HG02973 (cell line): ENCODE measurements at regions not wholly inside any gene's neighbourhood (a gene's known extent, or its start where the extent isn't known, plus 50 kb on each side); places are given as distances from the start of the nearest gene placed in this dataset.
"Not testable (repeated sequence)": the region's sequence is repeated elsewhere in the genome, so short reads cannot be mapped to it uniquely, and the experiment has no call there.

Experiments
- ATAC-seq: cut with Tn5 transposase; IDR thresholded peaks from one replicate; pipeline ENCODE4 v1.9.1; 2021; ENCODE audit warnings: moderate library complexity; ENCODE audit not compliant: unreplicated experiment

DNA sequence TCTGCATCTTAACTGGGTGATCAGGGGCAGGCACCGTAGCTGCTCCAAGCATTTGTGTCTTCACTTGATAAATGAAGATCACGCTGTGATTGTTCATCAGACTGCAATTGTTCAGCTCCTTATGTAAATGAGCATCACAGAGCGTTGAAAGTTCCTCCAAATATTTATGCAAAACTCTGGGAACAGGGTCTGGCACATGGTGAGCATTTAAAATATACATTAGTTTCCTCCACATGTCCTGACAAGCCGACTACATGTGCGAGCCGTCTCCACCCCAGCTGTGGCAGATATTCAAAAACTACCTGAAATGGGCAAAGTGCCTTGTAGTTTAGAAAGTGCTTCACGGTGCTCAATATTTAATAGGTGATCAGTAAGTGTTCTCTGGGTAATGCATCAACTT lies 175.1 kb upstream of the ID2 start:
- no peak for ATAC-seq

DNA sequence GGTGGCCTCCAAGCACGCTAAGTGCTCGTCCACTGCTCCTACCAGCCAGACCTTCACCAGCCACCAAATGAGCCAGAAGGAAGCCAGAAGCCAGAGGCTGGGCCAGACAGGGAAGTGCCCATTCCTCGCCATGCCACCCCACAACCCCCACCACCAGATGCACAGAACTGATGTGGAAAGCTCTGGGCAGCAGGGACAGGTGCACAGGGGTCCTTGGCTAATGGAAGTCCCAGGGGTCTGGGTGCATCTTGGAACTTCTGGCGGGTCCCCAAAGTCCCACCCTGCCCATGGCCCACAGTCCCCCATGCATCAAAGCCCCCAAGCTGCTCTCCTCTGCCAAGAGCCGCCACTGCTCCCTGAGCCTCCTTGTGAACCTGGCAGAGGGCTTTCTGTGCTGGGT lies 173.1 kb upstream of the ID2 start:
- ATAC-seq: no peak

DNA sequence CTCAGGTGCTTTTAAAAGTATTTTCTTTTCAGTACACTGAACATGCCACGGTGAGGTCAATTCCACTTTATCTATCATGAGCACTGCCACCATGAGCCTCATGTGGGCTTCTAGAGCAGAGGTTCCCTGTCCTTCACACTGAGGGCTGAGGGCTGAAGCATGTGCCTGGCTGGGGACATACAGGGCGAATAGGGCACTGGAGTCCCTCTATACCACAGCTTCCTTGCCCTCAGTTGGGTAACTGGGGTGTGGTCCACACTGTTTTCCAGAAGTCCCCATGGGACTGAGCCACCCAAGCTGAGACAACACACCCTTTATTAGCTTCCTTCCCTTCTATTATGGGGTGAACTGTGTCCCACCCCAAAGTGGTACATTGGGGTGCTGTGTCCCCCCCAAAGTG lies 172.2 kb upstream of the ID2 start:
- ATAC-seq: no peak

DNA sequence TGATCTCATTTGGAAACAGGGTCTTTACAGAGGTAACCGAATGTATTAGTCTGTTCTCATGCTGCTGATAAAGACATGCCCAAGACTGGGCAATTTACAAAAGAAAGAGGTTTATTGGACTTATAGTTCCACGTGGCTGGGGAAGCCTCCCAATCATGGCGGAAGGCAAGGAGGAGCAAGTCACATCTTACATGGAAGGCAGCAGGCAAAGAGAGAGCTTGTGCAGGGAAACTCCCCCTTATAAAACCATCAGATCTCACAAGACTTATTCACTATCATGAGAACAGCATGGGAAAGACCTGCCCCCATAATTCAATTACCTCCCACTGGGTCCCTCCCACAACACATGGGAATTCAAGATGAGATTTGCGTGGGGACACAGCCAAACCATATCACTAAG lies 171.8 kb upstream of the ID2 start:
- not testable (repeated sequence) for ATAC-seq

DNA sequence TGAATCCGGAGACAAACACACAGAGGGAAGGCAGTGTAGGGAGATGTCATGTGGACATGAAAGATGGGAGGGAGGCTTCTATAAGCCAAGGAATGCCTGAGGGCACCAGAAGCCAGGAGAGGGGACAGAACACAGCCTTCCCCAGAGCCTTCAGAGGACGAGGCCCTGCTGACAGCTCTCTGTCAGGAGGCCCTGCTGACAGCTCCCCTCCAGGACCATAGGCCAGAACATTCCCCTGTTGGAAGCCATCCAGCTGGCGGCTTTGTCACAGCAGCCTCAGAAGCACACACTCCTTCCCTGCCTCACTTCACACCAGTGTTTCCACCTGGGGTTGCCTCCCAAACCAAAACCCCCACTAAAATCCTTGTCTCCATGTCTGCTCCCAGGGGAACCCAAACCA lies 171.3 kb upstream of the ID2 start:
- no peak for ATAC-seq

DNA sequence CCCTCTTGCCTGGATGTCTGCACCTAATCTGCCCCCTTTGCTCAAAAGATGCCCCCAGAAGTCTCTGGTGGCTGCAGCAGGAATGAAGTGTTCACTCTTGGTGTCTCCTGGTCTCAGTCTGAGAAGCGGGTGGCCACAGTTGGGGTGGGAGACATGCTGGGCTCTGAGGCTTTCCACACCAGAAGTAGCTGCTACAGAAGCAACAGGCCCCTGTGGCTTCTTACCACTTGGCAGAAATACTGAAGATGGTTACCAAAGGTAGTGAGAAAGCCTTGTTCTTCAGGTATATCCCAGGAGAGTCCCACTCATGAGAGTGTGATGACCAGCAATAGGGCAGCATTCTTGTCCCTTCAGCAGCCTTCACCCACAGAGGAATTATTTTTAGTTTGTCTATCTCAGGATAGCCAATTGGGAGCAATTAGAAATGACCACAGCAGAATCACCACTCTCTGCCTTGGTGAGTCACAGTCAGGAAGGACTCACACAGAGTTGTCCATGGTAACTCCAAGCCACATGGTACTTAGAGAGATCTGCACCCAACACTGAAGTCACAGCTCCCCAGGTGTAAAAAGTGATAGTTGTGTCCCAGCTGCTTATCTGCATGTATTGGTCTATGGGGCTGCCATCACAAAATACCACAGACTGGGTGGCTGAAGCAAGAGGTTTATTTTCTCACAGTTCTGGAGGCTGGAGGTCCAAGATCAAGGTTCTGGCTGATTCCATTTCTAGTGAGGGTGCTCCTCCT lies 169.8 kb upstream of the ID2 start:
- ATAC-seq: no peak

DNA sequence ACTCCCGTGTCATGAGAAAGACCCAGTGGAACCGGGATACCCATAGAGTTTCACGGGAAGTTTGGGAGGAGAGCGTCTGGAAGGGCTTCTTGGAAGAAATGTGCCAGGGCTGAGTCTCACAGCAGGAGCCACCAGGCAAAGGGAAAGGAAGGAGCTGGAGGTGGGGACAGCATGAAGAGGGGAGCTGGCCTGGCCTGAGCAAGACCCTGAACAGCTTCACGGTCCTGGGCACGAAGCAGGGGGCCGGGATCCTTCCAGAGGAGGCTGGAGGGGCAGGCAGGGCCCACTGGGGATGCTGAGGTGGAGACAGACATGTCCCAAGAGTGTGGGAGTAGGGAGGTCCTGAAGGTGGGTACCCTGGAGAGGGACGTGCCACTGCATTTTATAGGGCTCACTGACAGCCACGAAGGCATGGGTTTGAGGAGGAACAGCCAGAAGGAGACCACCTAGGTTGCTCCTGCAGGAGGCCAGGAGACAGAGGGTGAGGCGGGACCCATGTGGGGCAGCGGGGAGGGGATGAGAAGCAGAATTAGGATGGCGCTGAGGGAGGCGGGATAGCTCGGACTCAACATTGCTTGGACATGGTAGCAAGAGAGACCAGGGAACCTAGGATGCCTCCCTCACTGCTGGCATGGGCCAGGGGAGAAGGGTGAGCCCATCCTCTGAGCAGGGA lies 168.1 kb upstream of the ID2 start:
- no peak for ATAC-seq

DNA sequence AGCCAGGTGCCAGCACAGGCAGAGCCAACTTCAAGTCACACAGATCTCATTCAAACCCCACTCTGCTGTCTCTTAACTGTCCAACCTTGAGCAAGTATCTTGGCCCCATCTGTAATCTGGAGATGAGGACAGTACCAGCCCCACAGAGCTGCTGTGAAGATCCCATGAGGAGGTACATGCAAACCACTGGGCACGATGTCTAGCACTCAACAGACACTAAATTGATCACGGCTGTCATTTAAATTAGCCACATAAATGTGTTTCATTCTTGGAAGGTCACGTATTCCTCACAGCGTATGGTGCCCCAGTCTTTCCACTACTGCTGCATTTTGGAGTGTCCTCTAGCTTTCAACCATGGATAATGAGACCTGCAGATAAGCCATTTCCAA lies 167.6 kb upstream of the ID2 start:
- ATAC-seq: no peak

DNA sequence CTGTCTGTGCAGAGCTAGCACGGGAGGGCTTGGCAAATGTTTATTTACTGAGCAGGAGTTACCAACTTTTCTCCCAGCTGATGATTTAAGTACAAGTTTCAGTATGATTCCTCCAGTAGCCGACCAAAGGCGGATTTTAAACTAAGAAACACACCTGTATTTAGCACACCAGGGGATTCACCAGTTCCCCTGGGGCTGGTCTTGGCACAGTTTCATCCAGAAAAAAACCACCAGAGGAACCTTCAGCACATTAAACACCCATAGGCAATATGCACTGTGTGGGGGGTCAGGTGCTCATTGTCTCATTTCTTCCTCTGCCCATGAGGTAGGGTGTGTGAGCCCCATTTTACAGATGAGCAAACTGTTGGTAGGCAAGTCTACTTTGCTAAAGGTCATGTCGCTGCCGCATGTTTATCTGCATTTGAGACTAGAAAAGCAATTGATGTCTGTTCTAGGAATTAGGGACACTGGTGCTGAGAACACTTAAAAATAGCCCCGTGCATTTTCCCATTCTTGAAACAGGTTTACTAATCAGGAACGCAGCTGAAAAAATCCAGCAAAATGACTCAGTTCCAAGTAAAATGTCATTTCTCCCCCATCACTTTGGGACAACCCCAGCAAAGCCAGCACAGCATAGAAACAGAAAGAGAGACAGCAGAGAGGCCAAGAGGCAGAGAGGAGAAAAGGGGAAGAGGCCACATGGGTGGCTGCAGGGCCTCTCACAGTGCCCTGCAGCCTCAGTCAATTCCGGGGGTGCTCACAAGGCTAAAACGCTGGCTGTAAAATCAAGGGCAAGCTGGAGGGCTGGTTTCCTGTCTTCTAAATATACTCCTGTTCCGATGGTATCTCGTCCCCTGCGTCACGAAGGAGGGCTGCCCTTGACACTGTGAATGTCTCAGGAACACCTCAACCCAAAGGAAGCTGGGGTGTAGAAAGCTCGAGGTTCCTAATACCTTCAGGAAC lies 166.8 kb upstream of the ID2 start:
- ATAC-seq: peak; percentile 54

DNA sequence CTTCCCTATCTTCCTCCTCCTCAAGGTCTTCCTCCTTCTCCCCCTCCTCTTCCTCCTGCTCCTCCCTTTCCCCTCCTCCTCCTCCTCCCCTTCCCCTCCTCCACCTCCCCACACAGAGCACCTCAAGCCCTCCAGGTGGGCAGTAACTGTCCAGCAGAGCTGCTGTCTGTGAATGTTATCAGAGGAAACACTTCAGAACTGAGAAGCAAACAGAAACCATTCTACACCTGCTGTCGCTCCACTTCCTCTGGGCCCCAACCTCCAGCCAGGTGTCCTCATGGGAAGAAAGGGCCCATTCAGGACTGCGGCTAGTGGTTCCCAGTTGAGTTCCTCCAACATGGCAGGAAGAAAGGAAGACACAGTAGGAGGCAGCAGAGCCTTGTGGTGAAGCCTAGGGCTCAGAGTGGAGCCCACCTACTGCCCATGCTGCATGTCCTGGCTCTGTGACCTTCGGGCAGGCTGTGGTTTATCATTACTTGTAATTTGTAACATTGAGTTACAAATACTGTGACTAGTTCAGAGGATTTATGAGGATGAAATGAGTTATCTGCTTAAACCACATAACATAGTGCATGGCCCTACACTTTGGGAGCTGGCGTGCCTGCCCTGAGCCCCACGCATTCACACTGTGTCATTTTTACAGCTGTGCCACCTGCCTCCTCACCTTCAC lies 165.9 kb upstream of the ID2 start:
- peak; percentile 41 for ATAC-seq

DNA sequence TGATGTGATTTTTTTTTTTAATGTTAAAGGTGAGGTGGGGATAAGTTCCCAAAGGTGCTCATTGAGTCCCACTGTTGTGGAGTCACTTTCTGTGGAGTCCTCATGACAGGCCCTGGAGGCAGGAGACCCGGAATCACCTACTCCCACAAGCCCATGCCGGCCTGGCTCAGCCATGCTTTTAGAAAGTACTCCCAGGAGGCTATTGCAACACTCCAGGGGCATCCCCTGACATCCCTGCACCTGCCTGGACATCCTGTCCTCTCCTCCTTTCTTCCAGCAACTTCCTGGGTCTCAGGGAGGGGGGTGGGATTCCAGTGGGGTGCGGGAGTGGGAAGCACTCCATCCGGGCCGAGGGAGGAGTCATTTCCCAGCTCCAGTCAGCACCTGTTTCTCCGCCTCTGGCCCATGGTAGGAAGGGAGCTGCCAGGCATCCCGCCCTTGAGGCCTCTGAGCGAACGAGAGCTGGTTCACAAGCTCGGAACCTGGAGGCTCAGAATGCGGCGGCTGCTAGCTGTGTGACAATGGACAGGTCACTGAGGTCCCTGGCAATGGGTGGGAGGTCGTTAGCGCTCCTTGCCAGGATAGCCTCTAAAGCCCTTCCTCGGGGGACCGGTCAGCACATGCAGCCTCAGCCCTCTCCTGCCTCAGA lies 163.9 kb upstream of the ID2 start:
- no peak for ATAC-seq

DNA sequence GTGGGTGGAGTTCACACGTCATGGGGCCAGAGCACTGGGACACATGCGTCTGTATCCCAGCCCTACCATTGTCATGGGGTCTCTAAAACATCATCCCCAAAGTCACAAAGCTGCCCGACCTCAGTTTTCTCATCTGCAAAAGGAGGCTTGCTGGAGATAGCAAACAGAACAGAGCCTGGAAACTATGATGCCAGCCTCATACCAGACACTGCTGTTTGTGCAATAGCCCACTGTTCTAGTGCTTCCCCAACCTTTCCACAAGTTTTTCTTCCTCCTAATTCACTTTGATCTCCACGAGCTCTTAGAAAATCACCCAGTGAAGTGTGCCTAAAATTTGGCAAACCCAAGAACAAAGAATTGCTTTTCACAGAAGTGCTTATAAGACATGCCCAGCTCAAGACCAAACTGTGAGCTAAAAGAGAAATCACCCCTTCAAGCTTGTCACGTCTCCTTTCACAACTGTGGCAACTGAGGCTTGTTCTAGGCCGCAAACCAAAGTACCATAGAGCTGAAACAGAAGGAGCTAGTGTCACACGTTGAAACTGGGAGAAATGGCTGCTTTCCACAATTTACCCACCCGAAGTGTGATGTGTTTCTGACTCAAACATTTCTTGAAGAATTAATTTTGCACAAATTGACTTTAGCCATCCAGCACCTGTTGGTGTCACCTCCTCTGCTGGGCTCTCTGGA lies 162.7 kb upstream of the ID2 start:
- ATAC-seq: no peak

DNA sequence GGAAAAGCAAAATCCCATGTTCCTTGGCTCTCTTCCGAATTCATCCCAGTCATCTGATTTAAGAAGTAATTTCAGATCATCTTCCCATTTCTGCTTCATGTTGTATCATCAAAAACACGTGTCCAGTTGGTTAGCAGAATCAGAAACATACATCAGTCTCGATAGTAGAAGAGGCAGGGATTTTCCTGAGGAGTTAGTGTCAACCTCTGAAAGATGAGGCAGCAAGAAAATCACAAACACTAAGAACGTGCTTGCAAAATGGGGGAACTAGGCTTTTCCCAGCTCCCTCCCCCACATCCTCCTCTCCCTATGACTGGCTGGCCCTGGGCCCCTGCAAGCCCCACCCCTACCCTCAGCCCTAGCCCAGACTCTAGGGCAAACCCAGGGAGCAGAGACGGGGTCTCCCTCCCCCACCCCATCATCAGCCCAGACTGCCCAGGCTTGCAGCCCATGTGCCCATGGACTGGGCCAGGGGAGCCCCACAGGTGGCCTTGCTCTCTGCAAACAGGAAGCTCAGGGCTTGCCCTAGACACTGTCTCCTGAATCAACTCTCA lies 161.0 kb upstream of the ID2 start:
- ATAC-seq: no peak

DNA sequence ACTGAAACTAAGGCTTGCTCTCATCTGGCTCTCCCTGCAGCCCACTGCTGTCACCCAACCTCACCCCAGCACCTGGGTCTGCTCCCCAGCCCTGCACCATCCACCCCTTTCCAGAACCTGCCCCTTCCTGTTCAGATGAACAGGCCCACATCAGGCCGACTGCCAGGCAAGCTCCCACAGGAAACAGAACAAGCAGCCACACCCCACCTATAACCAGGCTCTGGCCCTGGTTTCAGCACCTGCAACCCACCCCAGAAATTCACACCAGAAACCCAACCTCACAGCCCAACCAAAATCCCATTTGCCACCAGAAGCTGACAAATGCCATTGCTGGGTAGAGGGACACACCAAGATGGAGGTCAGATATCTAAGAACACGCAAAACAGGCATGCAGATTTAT lies 159.2 kb upstream of the ID2 start:
- ATAC-seq: no peak

DNA sequence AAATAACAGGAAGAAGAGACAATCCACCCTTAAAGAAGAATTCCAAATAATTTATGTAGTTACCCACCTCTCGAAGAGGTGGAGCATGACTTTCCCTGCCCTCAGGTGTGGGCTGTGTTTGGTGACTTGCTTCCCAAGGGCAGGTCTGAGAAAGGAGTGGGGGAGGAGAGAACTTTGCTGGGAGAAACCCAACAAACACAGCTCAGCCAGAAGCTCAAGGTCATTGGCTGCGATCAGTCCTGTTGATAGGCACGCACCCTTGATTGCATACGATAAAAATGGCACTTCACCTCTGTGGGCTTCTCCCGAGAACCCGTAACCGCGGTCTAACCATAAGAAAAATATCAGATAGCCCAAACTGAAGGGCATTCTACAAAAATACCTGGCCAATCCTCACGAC lies 157.5 kb upstream of the ID2 start:
- ATAC-seq: no peak

DNA sequence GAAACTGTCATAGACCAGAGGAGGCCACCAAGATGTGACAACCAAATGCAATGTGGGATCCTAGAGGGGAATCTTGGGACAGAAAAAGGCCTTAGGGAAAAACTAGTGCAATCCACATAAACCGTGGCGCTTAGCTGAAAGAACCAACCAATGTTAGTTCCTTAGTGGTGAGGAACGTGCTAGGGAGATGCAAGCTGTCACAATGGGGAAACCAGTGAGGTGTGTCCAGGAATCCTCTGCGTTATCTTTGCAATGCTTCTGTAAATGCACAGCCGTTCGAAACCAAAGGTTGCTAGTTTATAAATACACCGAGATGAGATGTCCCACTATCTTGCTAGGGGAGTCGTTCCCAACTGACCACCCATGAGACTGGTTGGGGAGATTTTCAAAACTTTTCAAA lies 157.0 kb upstream of the ID2 start:
- ATAC-seq: no peak

DNA sequence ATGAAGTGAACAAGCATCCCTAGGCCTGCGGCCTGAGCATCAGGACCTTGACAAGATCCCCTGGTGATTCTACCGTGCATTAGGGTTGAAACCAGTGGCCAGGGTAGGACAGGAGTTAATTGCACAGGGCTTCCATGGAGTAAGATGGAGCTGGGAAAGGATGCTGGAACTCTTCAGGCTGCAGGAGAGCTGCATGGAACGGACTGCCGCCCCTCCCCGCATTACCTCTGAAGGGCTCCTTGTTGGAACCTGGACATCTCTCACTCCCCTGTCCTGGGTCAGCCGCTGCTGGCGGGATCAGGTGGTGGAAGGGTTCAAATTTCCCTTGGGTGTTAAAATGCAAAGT lies 156.6 kb upstream of the ID2 start:
- ATAC-seq: no peak

DNA sequence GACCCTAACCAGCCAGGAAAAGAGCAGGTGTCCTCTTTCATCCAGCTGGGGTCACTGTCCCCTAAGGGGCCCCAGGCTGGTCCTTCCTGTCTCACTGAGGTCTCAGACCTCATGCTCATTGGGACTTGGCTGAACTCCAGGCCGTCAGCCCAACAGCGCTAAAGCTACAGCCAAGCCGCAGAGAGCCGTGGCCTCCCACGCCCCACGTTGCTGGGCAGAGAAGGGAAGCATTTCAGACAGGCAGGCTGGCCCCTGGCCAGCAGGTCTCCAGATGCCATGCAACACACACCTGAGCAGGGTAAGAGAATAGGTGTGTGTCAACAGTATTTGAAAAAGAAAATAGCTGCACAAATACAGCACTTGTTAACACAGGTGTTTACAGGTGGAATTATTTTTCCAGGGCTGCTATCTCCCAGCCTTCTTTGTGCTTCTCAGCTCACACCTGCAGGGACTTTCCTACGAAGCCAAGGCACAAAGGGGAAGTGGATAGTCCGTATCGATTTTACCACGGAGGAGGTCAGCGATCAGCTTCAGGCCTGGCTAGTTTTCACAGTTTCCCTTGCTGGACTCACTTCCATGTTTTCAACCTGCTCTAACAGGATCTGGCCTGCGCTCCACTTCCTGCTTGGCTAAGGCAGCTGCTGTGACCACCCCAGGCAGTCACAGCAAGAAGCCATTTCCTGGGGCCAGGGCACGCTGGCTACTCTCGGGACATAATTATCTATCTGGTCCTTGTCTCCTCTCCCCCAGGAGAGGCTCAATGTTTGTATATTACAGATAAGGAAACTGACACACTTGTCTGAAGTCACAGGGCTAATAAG lies 156.1 kb upstream of the ID2 start:
- peak; percentile 64 for ATAC-seq

DNA sequence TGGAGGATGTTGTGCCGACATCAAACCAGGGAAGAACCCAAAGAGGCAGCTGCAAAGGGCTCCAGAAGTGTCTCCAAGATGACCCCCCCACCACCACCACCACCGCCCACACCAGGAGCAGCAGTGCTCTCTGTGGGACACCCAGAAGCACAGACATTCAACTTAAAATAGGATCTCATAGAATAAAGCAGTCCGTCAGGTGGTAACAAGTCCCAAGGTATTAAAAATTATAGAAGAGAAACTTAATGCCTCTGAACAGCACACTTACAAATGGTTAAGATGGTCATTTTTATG lies 155.5 kb upstream of the ID2 start:
- ATAC-seq: no peak
